ENCODE measurements at regions not wholly inside any gene's neighbourhood (a gene's known extent, or its start where the extent isn't known, plus 50 kb on each side); places are given as distances from the start of the nearest gene placed in this dataset.
A peak's percentile ranks its signal among the peaks of the same experiment; 100 is the strongest.

GRCh38 chr12:124640056-124640455, 72.6 kb upstream of the NCOR2 start:
- Histone ChIP-seq H3K4me1 (ENCODE audit: control insufficient read depth in 1 of 2, insufficient read depth in 2 of 2, low read length in 2 of 2) (peaks cover 44 to 60% of the 10 kb centered on the region in 2 donors), H3K27ac (ENCODE audit: low read depth in 1 of 2, low read length in 2 of 2) (peak overlapping the region; percentile 67 to 82), H3K9ac (ENCODE audit: insufficient read depth, low read length, poor library complexity, severe bottlenecking) (no peak overlapping the region), H2AFZ (ENCODE audit: insufficient read depth, low read depth, low read length, poor library complexity, severe bottlenecking) (no peak overlapping the region), H3K36me3 (replicated peaks in 1 of 2; ENCODE audit: control insufficient read depth in 1 of 2, insufficient read depth in 2 of 2, low read length in 2 of 2) (no peaks in the 10 kb centered on the region), H3K4me3 (replicated peaks in 1 of 3; ENCODE audit: low read depth in 2 of 3, low read length in 3 of 3) (peak overlapping the region in 1 of 3 experiments; percentile 3), H3K79me2 (ENCODE audit: insufficient read depth, low read length) (no peaks in the 10 kb centered on the region), H4K20me1 (ENCODE audit: insufficient read depth, low read length) (no peaks in the 10 kb centered on the region), H3K27me3 (ENCODE audit: control insufficient read depth in 2 of 2, insufficient read depth in 2 of 2, low read length in 2 of 2) (no peaks in the 10 kb centered on the region), H3K9me3 (replicated peaks in 1 of 2; ENCODE audit: control insufficient read depth in 1 of 2, insufficient read depth in 1 of 2, low read length in 2 of 2) (peaks cover 6 to 38% of the 10 kb centered on the region in 2 donors), H3K4me2 (replicated peaks; ENCODE audit: extremely low read depth, low read length, poor library complexity, severe bottlenecking) (peak overlapping the region; percentile 20)
- 0% methylated on average over 3 of the region's 5 CpGs for WGBS (ENCODE audit: insufficient coverage)
- Mint-ChIP-seq H3K4me1 (peaks cover 54% of the 10 kb centered on the region), H3K9me3 (peaks cover 22 to 38% (median 32%) of the 10 kb centered on the region in 7 donors), H3K27ac (peak overlapping the region; percentile 88 to 97 (median 94)), H3K27me3 (ENCODE audit: low read depth in 3 of 3) (peaks cover 0 to 7% (median 2%) of the 10 kb centered on the region in 3 donors), H3K4me3 (peak overlapping the region in 1 of 2 donors; percentile 52), H3K36me3 (peaks cover 19% of the 10 kb centered on the region in 2 donors)
- intact Hi-C loops (cut with micrococcal nuclease), result loop anchor here in 1 of 2 donors (5.0 kb wide), 1 partner anchor 42 kb away; no protein-coding TSS in a partner anchor
- TF ChIP-seq CTCF (IDR thresholded peaks at IDR 0.05), result no peak
- peak; percentile 85 to 91 (median 91) for DNase-seq

DNA sequence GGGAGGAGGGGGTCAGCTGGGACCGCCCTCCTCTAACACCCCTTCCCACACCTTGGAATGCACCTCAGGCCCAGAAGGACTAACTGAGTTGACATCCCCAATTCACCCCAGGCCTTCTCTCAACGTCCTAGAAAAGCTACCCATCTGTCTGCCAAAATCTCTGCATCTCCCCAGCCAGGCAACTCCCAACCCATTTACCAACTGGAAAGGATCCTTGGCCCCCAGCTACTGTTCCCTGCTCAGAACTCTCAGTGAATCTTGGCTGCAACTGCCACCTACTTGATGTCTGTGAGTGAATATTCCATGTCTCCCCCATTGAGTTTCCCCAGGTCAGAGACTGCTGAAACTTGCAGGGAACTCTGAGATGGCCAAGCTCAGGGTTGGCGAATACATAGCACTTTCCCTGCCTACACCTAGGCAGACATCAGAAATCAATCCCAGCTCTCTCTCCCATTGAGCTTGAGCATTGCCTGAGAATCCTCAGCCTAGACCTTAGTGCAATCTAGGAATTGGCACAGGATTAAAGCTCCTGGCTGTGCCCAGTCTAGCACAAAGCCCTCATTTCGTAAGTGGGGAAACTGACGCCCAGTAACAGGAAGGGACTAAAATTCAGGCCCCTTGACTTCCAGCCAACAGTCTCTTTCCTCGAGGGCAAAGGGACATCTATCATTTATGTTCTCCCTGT, 71.9 kb upstream of the NCOR2 start:
- H3K4me1 Mint-ChIP-seq, result peaks cover 56% of the 10 kb centered on the region
- Histone ChIP-seq H3K4me3 (replicated peaks in 1 of 3; ENCODE audit: low read depth in 2 of 3, low read length in 3 of 3) (peak overlapping the region in 1 of 3 experiments; percentile 3), H3K4me1 (ENCODE audit: control insufficient read depth in 1 of 2, insufficient read depth in 2 of 2, low read length in 2 of 2) (peaks cover 51 to 68% of the 10 kb centered on the region in 2 donors), H3K27ac (ENCODE audit: low read depth in 1 of 2, low read length in 2 of 2) (peak overlapping the region; percentile 67 to 82), H2AFZ (ENCODE audit: insufficient read depth, low read depth, low read length, poor library complexity, severe bottlenecking) (no peak overlapping the region), H3K36me3 (replicated peaks in 1 of 2; ENCODE audit: control insufficient read depth in 1 of 2, insufficient read depth in 2 of 2, low read length in 2 of 2) (no peaks in the 10 kb centered on the region), H3K9me3 (replicated peaks in 1 of 2; ENCODE audit: control insufficient read depth in 1 of 2, insufficient read depth in 1 of 2, low read length in 2 of 2) (peaks cover 6 to 39% of the 10 kb centered on the region in 2 donors), H4K20me1 (ENCODE audit: insufficient read depth, low read length) (no peaks in the 10 kb centered on the region), H3K4me2 (replicated peaks; ENCODE audit: extremely low read depth, low read length, poor library complexity, severe bottlenecking) (peak overlapping the region; percentile 4), H3K79me2 (ENCODE audit: insufficient read depth, low read length) (no peaks in the 10 kb centered on the region), H3K27me3 (ENCODE audit: control insufficient read depth in 2 of 2, insufficient read depth in 2 of 2, low read length in 2 of 2) (no peaks in the 10 kb centered on the region), H3K9ac (ENCODE audit: insufficient read depth, low read length, poor library complexity, severe bottlenecking) (no peak overlapping the region)
- DNase-seq, result peak in 1 of 3 donors; percentile 17
- H3K27ac Mint-ChIP-seq, result peak overlapping the region; percentile 88 to 97 (median 94)
- no peak for TF ChIP-seq CTCF (IDR thresholded peaks at IDR 0.05)
- H3K4me3 Mint-ChIP-seq, result peak overlapping the region in 1 of 2 donors; percentile 52
- H3K9me3 Mint-ChIP-seq, result peaks cover 22 to 39% (median 32%) of the 10 kb centered on the region in 7 donors
- WGBS (ENCODE audit: insufficient coverage), result 73% methylated on average over 6 of the region's 6 CpGs
- intact Hi-C loops (cut with micrococcal nuclease), result no loop called here
- H3K36me3 Mint-ChIP-seq, result peaks cover 19% of the 10 kb centered on the region in 2 donors
- peaks cover 0 to 5% (median 2%) of the 10 kb centered on the region in 3 donors for H3K27me3 Mint-ChIP-seq (ENCODE audit: low read depth in 3 of 3)

All from CD14-positive monocyte (primary cell).